HG03097 (cell line): ENCODE measurements at regions not wholly inside any gene's neighbourhood (a gene's known extent, or its start where the extent isn't known, plus 50 kb on each side); places are given as distances from the start of the nearest gene placed in this dataset.
"Not testable (repeated sequence)": the region's sequence is repeated elsewhere in the genome, so short reads cannot be mapped to it uniquely, and the experiment has no call there.

ENCODE experiments used
- ATAC-seq: cut with Tn5 transposase; IDR thresholded peaks from one replicate; pipeline ENCODE4 v1.9.1; 2021; ENCODE audit not compliant: unreplicated experiment, low FRiP score

- no peak for ATAC-seq
Measured at GRCh38 chr4:130850019-130850524, 1754.1 kb downstream of the C4orf33 start.

- no peak for ATAC-seq
Measured at GRCh38 chr4:130851107-130851506, 1755.2 kb downstream of the C4orf33 start.

GRCh38 chr4:130851932-130852331 lies 1756.0 kb downstream of the C4orf33 start:
- ATAC-seq = no peak

GRCh38 chr4:130855533-130855932 lies 1759.6 kb downstream of the C4orf33 start:
- no peak for ATAC-seq

GRCh38 chr4:130859991-130860390 lies 1764.0 kb downstream of the C4orf33 start:
- ATAC-seq = no peak

GRCh38 chr4:130896920-130897319 lies 1801.0 kb downstream of the C4orf33 start:
- ATAC-seq = no peak

GRCh38 chr4:130901321-130901720 lies 1805.4 kb downstream of the C4orf33 start:
- ATAC-seq = no peak

GRCh38 chr4:130922955-130923354 lies 1827.0 kb downstream of the C4orf33 start:
- ATAC-seq = no peak

GRCh38 chr4:130955520-130955919 lies 1859.6 kb downstream of the C4orf33 start:
- no peak for ATAC-seq

- no peak for ATAC-seq
Measured at GRCh38 chr4:130985371-130985770, 1889.4 kb downstream of the C4orf33 start.

GRCh38 chr4:130995988-130996387 lies 1900.0 kb downstream of the C4orf33 start:
- ATAC-seq = no peak

- no peak for ATAC-seq
Measured at GRCh38 chr4:131001371-131001770, 1905.4 kb downstream of the C4orf33 start.

GRCh38 chr4:131002132-131002531 lies 1906.2 kb downstream of the C4orf33 start:
- no peak for ATAC-seq

GRCh38 chr4:131006388-131006787 lies 1910.4 kb downstream of the C4orf33 start:
- no peak for ATAC-seq

GRCh38 chr4:131011961-131012360 lies 1916.0 kb downstream of the C4orf33 start:
- ATAC-seq = not testable (repeated sequence)

GRCh38 chr4:131013226-131013625 lies 1917.3 kb downstream of the C4orf33 start:
- no peak for ATAC-seq

- ATAC-seq = no peak
Measured at GRCh38 chr4:131026771-131027170, 1930.8 kb downstream of the C4orf33 start.

GRCh38 chr4:131044368-131044767 lies 1948.4 kb downstream of the C4orf33 start:
- no peak for ATAC-seq

GRCh38 chr4:131046821-131047220 lies 1950.9 kb downstream of the C4orf33 start:
- ATAC-seq = no peak

GRCh38 chr4:131052646-131053045 lies 1956.7 kb downstream of the C4orf33 start:
- ATAC-seq = no peak

GRCh38 chr4:131054489-131055019 lies 1958.6 kb downstream of the C4orf33 start:
- no peak for ATAC-seq

- ATAC-seq = no peak
Measured at GRCh38 chr4:131061734-131062133, 1965.8 kb downstream of the C4orf33 start.

- no peak for ATAC-seq
Measured at GRCh38 chr4:131063878-131064277, 1967.9 kb downstream of the C4orf33 start.
